Hepatocyte (in vitro differentiated cells): ENCODE measurements at regions not wholly inside any gene's neighbourhood (a gene's known extent, or its start where the extent isn't known, plus 50 kb on each side); places are given as distances from the start of the nearest gene placed in this dataset.

ENCODE experiments used
- DNase-seq: peaks from one replicate; pipeline ENCODE4 v3.0.0-alpha.2; 2016; ENCODE audit warnings: low spot score
- H2AFZ ChIP-seq: fragments of 200-600 bp; sonication (generic); 2 replicates; pipeline ENCODE4 v1.6.0; 2016; ENCODE audit warnings: antibody characterized with exemption, mild to moderate bottlenecking
- H3K27ac ChIP-seq: fragments of 200-600 bp; sonication (generic); 2 replicates; pipeline ENCODE4 v1.5.1; 2016; ENCODE audit warnings: mild to moderate bottlenecking
- H3K27me3 ChIP-seq: fragments of 200-600 bp; sonication (generic); 2 replicates; pipeline ENCODE4 v1.6.1; 2016
- H3K36me3 ChIP-seq: fragments of 200-600 bp; sonication (generic); replicated peaks from 2 replicates; pipeline ENCODE4 v1.5.1; 2016; ENCODE audit warnings: low read depth; ENCODE audit not compliant: insufficient read depth
- H3K4me1 ChIP-seq: fragments of 200-600 bp; sonication (generic); 2 replicates; pipeline ENCODE4 v1.5.1; 2016; ENCODE audit warnings: mild to moderate bottlenecking, moderate library complexity; ENCODE audit not compliant: insufficient read depth
- H3K4me2 ChIP-seq: fragments of 200-600 bp; sonication (generic); 2 replicates; pipeline ENCODE4 v1.6.0; 2016
- H3K4me3 ChIP-seq: fragments of 200-600 bp; sonication (generic); 2 replicates; pipeline ENCODE4 v1.5.1; 2016; ENCODE audit warnings: mild to moderate bottlenecking
- H3K79me2 ChIP-seq: fragments of 200-600 bp; sonication (generic); 2 replicates; pipeline ENCODE4 v1.6.0; 2017; ENCODE audit warnings: mild to moderate bottlenecking
- H3K9me2 ChIP-seq: fragments of 200-600 bp; sonication (generic); replicated peaks from 2 replicates; pipeline ENCODE4 v1.6.0; 2017; ENCODE audit warnings: mild to moderate bottlenecking; ENCODE audit not compliant: insufficient read depth
- H3K9me3 ChIP-seq: fragments of 200-600 bp; sonication (generic); 2 replicates; pipeline ENCODE4 v1.5.1; 2016; ENCODE audit warnings: low read depth, mild to moderate bottlenecking
- H4K20me1 ChIP-seq: fragments of 200-600 bp; sonication (generic); 2 replicates; pipeline ENCODE4 v1.6.0; 2016; ENCODE audit warnings: mild to moderate bottlenecking; ENCODE audit not compliant: insufficient read depth, poor library complexity, severe bottlenecking
- EZH2 ChIP-seq: fragments of 200-600 bp; sonication (generic); IDR thresholded peaks from 2 replicates; pipeline ENCODE4 v1.6.1; 2016; ENCODE audit warnings: antibody characterized with exemption, mild to moderate bottlenecking, borderline replicate concordance
- EZH2phosphoT487 ChIP-seq: fragments of 200-600 bp; sonication (generic); IDR thresholded peaks from one replicate; pipeline ENCODE4 v1.6.1; 2018; ENCODE audit warnings: antibody characterized with exemption, mild to moderate bottlenecking, low read depth, moderate library complexity; ENCODE audit not compliant: unreplicated experiment, severe bottlenecking
- WGBS: methylation state at CpG from one replicate; pipeline ENCODE4 v1.1.6; 2016; ENCODE audit warnings: low lambda C conversion rate; ENCODE audit errors: missing lambda C conversion rate; 5-methylcytosine and 5-hydroxymethylcytosine counted together
- TF ChIP-seq, protein P1 (sequence below): fragments of 200-600 bp; sonication (generic); IDR thresholded peaks from 2 replicates; pipeline ENCODE4 v1.5.1; 2016; ENCODE audit warnings: antibody characterized with exemption, mild to moderate bottlenecking; ENCODE audit not compliant: poor library complexity

DNA sequence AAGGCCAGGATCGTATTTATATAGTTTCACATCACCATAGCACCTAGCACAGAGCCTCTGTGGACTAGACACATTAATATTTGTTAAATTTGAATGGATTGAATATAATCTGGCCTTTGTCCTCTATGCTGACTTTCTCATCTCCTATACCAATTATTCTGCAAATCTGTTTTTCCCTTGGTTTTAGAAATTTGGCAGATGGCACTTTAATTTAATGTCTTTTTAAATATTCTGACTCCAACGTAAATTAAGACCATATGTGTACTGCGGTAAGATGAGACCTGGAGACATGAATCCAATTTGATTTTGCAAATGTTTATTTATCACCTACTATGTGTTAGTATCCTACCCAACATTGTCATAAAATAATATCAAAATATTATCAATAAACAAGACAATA lies 1281.9 kb upstream of the PIK3C3 start:
- Histone ChIP-seq H3K4me1 (no peaks in the 10 kb centered on the region), H3K9me2 (no peaks in the 10 kb centered on the region), H3K79me2 (no peaks in the 10 kb centered on the region), H4K20me1 (no peaks in the 10 kb centered on the region), H3K27ac (no peak overlapping the region), H3K4me3 (no peak overlapping the region), H3K4me2 (no peak overlapping the region), H3K9me3 (no peaks in the 10 kb centered on the region), H3K27me3 (no peaks in the 10 kb centered on the region), H3K36me3 (no peaks in the 10 kb centered on the region), H2AFZ (no peak overlapping the region)
- TF ChIP-seq EZH2phosphoT487, result no peak
- TF ChIP-seq, protein P1, sequence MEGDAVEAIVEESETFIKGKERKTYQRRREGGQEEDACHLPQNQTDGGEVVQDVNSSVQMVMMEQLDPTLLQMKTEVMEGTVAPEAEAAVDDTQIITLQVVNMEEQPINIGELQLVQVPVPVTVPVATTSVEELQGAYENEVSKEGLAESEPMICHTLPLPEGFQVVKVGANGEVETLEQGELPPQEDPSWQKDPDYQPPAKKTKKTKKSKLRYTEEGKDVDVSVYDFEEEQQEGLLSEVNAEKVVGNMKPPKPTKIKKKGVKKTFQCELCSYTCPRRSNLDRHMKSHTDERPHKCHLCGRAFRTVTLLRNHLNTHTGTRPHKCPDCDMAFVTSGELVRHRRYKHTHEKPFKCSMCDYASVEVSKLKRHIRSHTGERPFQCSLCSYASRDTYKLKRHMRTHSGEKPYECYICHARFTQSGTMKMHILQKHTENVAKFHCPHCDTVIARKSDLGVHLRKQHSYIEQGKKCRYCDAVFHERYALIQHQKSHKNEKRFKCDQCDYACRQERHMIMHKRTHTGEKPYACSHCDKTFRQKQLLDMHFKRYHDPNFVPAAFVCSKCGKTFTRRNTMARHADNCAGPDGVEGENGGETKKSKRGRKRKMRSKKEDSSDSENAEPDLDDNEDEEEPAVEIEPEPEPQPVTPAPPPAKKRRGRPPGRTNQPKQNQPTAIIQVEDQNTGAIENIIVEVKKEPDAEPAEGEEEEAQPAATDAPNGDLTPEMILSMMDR, result no peak
- no peak for TF ChIP-seq EZH2
- no peak for DNase-seq
- WGBS, result 82% methylated on average over 3 of the region's 3 CpGs

DNA sequence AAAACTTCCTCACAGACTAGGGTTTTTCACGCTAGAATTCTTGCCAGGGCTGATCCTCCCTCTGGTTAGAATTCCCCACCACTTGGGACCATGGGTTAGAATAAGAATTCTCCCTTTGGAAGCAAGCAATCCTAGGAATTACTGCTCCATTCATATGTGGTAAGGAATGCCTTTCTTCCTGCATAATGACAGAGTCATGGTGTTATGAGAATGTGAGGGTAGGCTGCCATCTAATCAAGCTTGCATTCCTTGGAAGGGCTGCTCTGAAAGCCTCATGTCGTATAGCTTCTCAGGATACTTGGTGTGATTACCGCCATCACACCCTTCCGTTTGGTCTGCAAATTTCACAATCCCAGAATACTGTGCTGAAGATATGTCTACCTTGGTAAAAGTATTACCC lies 1282.4 kb upstream of the PIK3C3 start:
- no peaks in the 10 kb centered on the region for H4K20me1 ChIP-seq
- no peaks in the 10 kb centered on the region for H3K36me3 ChIP-seq
- H3K9me2 ChIP-seq, result no peaks in the 10 kb centered on the region
- H3K79me2 ChIP-seq, result no peaks in the 10 kb centered on the region
- no peak overlapping the region for H3K27ac ChIP-seq
- no peak overlapping the region for H3K4me2 ChIP-seq
- H3K9me3 ChIP-seq, result no peaks in the 10 kb centered on the region
- WGBS, result 81% methylated on average over 4 of the region's 4 CpGs
- no peaks in the 10 kb centered on the region for H3K27me3 ChIP-seq
- DNase-seq, result no peak
- H3K4me1 ChIP-seq, result no peaks in the 10 kb centered on the region
- TF ChIP-seq EZH2, result no peak
- no peak overlapping the region for H3K4me3 ChIP-seq
- no peak overlapping the region for H2AFZ ChIP-seq

- Histone ChIP-seq H3K4me2 (no peak overlapping the region), H3K9me3 (no peaks in the 10 kb centered on the region), H4K20me1 (no peaks in the 10 kb centered on the region), H3K9me2 (no peaks in the 10 kb centered on the region), H2AFZ (no peak overlapping the region), H3K27me3 (no peaks in the 10 kb centered on the region), H3K4me3 (no peak overlapping the region), H3K36me3 (no peaks in the 10 kb centered on the region), H3K79me2 (no peaks in the 10 kb centered on the region), H3K4me1 (no peaks in the 10 kb centered on the region), H3K27ac (no peak overlapping the region)
- no peak for DNase-seq
- WGBS, result 86% methylated on average over 8 of the region's 8 CpGs
- TF ChIP-seq, protein P1, result no peak
- TF ChIP-seq EZH2, result no peak
- TF ChIP-seq EZH2phosphoT487, result no peak
These were observed 1284.2 kb upstream of the PIK3C3 start for GRCh38 chr18:40670668-40671375.

DNA sequence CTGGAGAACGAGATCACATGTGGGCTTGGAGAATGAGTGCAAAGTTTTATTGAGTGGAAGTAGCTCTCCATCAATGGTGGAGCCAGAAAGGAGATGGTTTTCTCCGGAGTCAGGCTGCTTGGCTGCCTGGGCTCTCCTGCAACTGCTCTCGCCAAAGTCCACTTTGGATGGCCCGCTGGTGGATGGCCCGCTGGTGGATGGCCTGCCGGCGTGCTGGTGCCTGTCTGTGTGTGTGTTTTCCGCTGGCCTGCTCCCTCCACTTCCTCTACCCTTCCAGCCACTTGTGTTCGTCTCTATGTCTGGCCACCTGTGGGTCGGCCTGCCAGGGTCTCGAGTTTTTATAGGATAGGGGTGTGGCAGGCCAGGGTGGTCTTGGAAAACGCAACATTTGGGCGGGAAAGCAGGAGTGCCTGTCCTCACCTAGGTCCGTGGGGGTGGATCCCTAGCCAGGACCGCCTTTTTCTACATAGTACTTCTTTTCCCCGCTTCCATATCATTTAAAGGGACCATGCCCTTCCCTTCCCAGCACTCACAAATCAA lies 1292.1 kb upstream of the PIK3C3 start:
- H3K27ac ChIP-seq, result no peak overlapping the region
- H3K9me2 ChIP-seq, result no peaks in the 10 kb centered on the region
- H3K4me3 ChIP-seq, result no peak overlapping the region
- TF ChIP-seq, protein P1, result no peak
- TF ChIP-seq EZH2phosphoT487, result no peak
- no peak for TF ChIP-seq EZH2
- no peak overlapping the region for H3K4me2 ChIP-seq
- H3K9me3 ChIP-seq, result no peaks in the 10 kb centered on the region
- no peak for DNase-seq
- 92% methylated on average over 16 of the region's 16 CpGs for WGBS
- H3K79me2 ChIP-seq, result no peaks in the 10 kb centered on the region
- no peaks in the 10 kb centered on the region for H3K27me3 ChIP-seq
- H3K4me1 ChIP-seq, result no peaks in the 10 kb centered on the region
- no peaks in the 10 kb centered on the region for H3K36me3 ChIP-seq
- H2AFZ ChIP-seq, result no peak overlapping the region
- H4K20me1 ChIP-seq, result no peaks in the 10 kb centered on the region
